HG02610 (cell line): ENCODE measurements at regions not wholly inside any gene's neighbourhood (a gene's known extent, or its start where the extent isn't known, plus 50 kb on each side); places are given as distances from the start of the nearest gene placed in this dataset.
"Not testable (repeated sequence)": the region's sequence is repeated elsewhere in the genome, so short reads cannot be mapped to it uniquely, and the experiment has no call there.

Source experiments
- ATAC-seq: cut with Tn5 transposase; IDR thresholded peaks from one replicate; pipeline ENCODE4 v1.9.1; 2021; ENCODE audit warnings: mild to moderate bottlenecking, moderate library complexity; ENCODE audit not compliant: unreplicated experiment

DNA sequence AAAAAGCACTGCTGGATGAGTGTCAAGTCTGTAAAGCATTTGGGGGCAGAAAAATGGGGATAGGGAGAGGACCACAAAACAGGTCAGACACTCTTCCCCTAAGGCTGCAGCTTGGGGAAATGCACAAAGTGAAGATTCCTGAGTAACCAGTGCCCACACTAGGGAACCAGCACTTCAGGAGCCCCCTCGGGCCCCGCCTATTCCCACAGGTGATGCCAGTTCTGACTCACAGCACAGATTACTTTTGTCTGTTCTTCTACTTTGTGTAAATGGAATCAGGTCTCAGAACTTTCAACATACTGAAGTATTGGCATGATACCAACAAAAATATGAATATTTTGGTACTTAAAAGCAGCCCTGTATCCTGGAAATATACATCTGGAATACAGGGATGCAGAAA is 112.5 kb downstream of the ADRA2C start:
- ATAC-seq, result no peak

- ATAC-seq, result no peak
These were observed 113.8 kb downstream of the ADRA2C start for GRCh38 chr4:3879681-3880614.

- ATAC-seq, result no peak
These were observed 114.5 kb downstream of the ADRA2C start for GRCh38 chr4:3880615-3881120.

DNA sequence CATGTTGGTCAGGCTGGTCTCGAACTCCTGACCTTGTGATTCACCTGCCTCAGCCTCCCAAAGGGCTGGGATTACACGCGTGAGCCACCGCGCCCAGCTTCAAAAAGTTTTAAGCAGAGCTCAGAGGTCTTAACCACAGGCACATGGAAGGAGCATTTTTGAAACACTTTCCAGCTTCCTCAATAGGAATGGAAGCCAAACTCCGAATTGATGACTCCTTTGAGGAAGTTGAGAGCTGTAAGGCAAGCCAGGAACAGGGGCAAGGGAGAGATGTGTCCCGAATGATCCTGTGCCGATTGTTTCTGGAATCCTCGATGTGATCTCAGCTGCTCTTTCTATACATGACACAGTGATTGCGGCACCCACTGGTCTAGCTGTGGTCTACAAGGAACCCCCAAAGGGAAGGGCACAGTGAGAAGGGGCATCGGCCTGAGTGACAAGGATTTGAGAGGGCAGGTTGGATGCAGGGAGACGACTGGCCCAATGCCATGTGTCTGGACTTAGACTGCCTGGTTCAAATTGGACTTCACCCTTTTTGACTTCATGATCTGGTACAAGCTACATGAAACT is 116.2 kb downstream of the ADRA2C start:
- not testable (repeated sequence) for ATAC-seq

- ATAC-seq, result not testable (repeated sequence)
These were observed 118.1 kb downstream of the ADRA2C start for GRCh38 chr4:3884261-3884660.

- ATAC-seq, result not testable (repeated sequence)
These were observed 127.4 kb downstream of the ADRA2C start for GRCh38 chr4:3893590-3893989.

DNA sequence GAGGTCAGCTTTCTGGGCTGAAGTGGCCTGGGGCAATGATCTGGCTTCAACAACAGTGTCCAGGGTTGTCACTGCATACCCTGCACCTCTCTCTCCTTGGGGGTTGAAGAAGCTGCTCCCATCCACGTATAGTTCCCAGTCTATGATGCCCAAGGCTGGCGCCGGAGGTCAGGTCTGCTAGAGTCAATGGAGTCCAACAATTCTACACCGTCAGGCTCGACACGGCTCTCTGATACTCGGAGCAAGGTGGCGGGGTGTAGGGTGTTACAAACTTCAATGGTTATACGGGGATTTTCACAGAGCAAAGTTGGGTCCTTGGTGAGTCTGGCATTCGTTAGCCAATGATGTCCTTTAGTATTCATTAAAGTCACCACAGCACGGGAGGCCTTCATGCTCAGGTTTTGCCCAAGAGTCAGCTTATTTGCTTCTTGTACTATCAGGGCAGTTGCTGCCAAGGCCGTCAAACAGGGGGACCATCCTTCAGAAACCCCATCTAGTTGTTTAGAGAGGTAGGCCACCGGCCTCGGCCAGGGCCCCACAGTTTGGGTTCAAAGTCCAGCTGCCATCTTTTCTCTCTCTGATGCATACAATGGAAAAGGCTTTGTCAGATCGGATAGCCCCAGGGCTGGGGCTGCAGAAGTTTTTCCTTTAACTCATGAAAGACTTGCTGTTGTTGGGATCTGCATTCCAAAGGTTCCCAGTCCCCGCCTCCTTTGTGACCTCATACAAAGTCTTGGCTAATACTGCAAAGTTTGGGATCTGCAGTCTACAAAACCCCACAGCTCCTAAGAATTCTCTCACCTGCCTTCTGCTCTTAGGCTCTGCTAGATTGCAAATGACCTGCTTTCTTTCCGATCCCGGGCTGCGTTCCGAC is 128.1 kb downstream of the ADRA2C start:
- ATAC-seq, result not testable (repeated sequence)

- ATAC-seq, result no peak
These were observed 130.3 kb downstream of the ADRA2C start for GRCh38 chr4:3896441-3896840.

- not testable (repeated sequence) for ATAC-seq
These were observed 130.8 kb downstream of the ADRA2C start for GRCh38 chr4:3896871-3897578.

DNA sequence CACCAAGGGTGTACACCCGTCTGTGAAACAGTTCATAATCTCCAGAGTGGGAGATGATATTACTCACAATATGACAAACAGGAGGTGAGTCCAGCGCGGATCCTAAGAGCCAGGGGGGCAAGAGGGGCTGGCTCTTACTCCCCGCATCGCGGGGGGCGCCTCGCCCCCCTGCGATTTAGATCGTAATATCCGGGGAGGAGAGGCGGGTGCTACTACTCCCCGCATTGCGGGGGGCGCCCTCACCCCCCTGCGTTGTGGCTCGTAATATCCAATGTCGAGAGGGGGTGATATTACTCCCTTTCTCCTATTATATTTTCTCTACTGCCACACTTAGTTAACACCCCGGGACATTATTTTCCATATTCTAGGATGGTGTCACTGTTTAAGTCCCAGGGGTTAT is 131.9 kb downstream of the ADRA2C start:
- no peak for ATAC-seq

DNA sequence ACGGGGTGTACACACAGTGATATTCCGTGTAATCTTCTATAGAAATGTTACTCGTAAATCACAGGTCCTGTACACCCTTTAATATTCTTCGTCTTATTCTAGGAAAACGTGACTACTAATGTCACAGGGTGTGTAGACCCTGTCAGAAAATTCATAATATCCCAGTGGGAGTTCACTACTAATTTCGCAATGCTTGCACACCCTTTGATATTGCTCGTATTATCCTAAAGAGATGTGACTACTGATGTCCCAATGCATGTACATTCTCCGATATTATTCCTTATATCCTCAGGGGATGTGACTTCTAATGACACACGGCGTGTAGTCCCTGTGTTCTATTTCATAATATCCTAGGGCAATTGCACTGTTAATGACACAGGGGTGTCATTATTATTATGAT is 132.7 kb downstream of the ADRA2C start:
- not testable (repeated sequence) for ATAC-seq

DNA sequence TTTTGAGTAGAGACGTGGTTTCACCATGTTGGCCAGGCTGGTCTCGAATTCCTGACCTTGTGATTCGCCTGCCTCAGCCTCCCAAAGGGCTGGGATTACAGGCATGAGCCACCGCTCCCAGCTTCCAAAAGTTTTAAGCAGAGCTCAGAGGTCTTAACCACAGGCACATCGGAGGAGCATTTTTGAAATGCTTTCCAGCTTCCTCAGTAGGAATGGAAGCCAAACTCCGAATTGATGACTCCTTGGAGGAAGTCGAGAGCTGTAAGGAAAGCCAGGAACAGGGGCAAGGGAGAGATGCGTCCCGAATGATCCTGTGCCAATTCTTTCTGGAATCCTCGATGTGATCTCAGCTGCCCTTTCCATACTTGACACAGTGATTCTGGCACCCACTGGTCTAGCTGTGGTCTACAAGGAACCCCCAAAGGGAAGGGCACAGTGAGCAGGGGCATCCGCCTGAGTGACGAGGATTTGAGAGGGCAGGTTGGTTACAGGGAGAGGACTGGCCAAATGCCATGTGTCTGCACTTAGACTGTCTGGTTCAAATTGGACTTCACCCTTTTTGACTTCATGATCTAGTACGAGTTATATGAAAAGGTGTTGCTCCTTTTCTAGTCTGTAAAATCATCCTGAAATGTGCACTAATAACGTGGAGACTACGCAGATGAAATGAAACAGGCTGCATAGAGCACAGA is 138.2 kb downstream of the ADRA2C start:
- not testable (repeated sequence) for ATAC-seq

DNA sequence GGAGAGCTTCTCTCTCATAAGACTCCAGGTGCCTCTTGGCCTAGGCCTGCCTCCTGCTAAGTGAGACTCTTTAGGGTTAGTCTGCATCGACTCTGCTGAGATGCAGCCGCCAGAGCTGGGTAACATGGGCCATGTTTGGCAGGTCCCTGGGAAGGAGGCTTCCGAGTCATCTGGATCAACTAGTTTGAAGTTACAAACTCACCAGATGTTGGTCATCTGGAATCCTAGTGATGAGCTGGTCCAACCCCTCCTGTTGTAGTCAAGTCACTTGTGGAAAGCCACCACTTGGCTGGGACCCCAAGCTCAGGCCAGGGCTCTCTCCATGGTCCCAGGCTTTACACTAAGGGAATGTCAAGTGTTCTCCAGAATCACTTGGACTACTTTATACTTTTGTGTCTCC is 143.4 kb downstream of the ADRA2C start:
- ATAC-seq, result not testable (repeated sequence)

DNA sequence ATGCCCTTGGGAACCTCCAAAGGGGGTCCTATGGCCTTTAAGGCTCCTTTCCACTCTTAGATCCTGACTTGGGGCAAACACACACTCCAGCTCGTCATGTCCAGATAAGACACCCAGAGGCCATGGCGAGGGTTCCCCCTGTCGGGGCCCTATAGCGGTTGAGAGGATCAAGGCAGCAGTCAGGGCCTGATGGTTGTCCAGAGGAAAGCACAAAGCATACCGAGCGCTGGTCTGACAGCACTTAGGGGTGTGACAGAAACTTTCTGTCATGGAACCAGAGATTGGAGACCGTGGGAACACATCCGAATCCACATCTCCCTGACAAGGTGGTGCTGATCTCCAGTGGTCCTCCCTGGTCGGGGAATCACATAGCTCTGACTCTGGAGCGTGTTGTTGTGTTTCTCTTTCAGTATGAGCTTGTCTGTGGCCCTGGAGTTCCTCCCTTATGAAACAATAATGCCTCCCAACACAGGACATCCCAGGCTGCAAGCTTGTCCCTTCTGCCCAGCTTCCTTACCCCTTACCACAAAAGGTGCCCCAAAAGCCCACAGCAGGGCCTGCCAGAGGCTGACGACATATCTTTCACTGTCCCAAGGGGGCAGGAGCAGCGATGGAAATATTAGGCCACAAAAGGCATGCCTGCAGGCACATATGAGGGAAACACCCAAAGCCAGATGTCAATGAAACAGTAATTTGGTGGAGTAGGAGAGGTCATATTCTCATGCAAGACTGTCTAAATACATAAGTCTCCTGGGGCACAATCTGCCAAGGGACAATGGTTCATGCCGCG is 144.2 kb downstream of the ADRA2C start:
- not testable (repeated sequence) for ATAC-seq

- no peak for ATAC-seq
These were observed 145.2 kb downstream of the ADRA2C start for GRCh38 chr4:3911252-3911856.

- ATAC-seq, result not testable (repeated sequence)
These were observed 148.3 kb downstream of the ADRA2C start for GRCh38 chr4:3914511-3914910.

DNA sequence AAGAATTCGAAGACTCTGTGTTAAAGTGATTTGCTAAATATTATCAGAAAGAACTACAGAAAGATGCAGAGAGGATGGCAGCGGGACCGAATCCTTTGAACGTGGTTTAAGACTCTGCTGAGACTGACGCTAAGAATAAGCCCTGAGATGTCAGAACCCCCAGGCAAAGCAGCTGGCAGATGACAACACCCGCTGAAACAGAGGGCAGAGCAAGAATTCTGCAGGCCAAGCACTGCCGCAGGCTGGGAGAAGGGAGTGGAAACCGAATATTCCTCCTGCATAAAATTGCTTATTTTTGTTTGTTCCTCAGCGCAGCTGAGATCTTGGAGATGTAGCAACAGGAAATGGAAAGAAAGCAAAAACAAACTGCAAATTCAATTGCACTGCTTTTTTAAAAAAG is 153.3 kb downstream of the ADRA2C start:
- ATAC-seq, result not testable (repeated sequence)

GRCh38 chr4:3921902-3922301 is 155.7 kb downstream of the ADRA2C start:
- ATAC-seq, result not testable (repeated sequence)

GRCh38 chr4:3925841-3926240 is 159.7 kb downstream of the ADRA2C start:
- not testable (repeated sequence) for ATAC-seq
